ENCODE measurements at regions not wholly inside any gene's neighbourhood (a gene's known extent, or its start where the extent isn't known, plus 50 kb on each side); places are given as distances from the start of the nearest gene placed in this dataset.
A peak's percentile ranks its signal among the peaks of the same experiment; 100 is the strongest.
"Not testable (repeated sequence)": the region's sequence is repeated elsewhere in the genome, so short reads cannot be mapped to it uniquely, and the experiment has no call there.

GRCh38 chr3:115204475-115204874 is 57.4 kb upstream of the ZBTB20 start:
- DNase-seq: no peak

DNA sequence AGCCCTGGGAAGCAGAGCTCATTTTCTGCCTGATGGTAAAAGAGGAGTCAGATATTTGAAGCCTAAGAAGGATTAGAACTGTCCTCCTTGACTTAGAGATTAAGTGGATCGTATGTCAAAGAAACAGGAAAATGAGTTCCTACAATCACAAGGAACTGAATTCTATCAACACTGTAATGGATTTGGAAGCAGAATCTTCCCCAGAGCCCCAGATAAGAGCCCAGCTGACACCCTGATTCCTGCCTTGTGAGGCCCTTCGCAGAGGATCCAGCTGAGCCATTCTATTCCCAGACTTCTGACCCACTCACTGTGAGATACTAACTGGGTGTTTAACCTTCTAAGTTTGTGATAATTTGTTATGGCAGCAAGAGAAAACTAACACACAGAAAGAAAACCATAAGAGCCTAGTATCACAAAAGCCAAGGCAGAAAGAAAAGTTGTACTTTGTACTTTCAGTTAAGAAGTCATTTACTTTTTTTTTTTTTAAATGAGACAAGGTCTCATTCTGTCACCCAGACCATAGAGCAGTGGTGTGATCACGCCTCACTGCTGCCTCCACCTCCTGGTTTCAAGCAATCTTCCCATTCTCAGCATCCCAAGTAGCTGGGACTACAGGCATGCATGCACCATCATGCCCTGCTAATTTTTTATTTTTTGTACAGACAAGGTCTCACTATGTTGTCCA is 61.1 kb upstream of the ZBTB20 start:
- DNase-seq: no peak

- no peak for DNase-seq
Measured at GRCh38 chr3:115211810-115212492, 64.9 kb upstream of the ZBTB20 start.

DNA sequence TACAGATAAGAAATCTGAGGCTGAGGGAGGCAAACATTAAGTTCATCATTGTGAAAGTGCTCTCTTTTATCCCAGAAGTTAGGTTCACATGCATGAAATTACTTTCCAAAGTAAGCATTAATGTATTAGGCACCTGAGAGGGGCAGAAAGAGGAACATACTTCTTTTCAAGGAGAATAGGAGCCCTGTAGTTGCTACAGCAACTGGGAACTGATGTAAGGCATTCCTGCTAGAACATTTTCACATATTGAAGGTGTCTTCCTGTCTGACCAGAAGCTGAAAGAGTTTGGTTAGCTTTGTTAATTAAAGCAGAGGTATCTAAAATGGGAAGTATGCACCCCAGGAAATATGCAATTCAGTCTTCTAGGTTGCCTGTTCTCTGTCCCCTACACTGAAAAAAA is 65.5 kb upstream of the ZBTB20 start:
- no peak for DNase-seq

DNA sequence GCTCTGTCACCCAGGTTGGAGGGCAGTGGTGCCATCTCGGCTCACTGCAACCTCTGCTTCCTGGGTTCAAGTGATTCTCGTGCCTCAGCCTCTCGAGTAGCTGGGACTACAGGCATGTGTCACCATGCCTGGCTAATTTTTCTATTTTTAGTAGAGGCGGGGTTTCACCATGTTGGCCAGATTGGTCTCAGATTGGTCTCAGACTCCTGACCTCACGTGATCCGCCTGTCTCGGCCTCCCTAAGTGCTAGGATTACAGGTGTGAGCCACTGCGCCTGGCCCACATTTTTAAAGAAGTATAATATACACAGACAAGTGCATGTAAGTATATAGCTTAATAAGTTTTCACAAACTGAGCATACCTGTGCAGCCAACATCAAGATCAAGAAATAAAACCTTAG is 66.0 kb upstream of the ZBTB20 start:
- not testable (repeated sequence) for DNase-seq

DNA sequence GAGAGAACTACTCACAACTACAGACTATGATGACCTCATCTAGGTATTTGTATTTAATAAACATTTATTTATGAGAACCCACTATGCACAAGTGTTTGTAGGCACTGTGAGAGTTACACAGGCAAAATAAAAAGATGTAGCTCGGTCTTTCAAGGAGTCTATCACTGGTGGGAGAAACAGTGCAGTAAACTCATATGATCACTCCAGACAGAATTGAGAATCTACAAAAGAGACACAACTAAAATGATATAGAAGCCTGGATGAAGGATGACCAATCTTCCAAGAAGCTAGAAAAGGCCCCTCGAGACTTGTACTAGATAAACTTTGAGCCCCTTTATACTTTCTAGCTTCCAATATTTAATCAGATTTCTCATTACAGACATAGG is 70.2 kb upstream of the ZBTB20 start:
- no peak for DNase-seq

GRCh38 chr3:115217678-115218451 is 70.8 kb upstream of the ZBTB20 start:
- peak in 1 of 2 donors; percentile 67 for DNase-seq

DNA sequence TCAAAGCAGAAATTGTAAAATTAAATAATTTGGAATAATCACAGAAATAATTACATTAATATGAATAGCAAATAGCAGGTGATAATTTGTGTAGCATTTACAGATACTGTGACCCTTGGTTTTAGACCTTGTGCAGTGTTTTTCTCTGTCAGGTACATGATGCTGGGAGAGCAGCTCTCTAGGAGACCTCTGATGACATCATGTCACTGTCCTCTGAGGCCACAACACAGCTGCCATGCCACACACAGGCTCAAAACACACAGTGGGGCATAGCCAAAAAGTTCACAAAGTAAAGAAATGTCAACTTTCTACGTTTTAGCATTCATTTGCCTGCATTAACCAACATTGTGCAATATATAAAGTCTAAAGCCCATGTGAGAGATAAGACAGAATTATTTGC is 71.8 kb upstream of the ZBTB20 start:
- no peak for DNase-seq

- no peak for DNase-seq
Measured at GRCh38 chr3:115224687-115225086, 77.6 kb upstream of the ZBTB20 start.

- no peak for DNase-seq
Measured at GRCh38 chr3:115226844-115227445, 79.9 kb upstream of the ZBTB20 start.

DNA sequence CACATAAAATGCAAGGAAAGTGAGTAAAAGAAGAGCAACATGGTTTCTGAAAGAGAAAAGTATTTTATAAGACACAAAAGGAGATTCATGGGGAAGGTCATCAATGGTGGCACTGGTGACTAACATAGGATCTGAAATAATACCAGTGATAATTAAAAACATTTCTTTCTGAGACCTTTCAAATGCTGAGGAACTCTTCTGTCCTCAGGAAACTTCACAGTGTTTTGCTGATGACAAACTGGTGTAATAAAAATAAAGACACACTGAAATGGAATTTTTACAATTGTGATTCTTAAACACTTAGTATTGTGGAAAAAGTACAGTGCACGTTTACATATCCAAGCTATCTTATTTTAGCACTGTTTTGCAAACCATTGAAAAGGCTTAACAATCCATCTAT is 80.4 kb upstream of the ZBTB20 start:
- no peak for DNase-seq

- DNase-seq: no peak
Measured at GRCh38 chr3:115228266-115228665, 81.2 kb upstream of the ZBTB20 start.

DNA sequence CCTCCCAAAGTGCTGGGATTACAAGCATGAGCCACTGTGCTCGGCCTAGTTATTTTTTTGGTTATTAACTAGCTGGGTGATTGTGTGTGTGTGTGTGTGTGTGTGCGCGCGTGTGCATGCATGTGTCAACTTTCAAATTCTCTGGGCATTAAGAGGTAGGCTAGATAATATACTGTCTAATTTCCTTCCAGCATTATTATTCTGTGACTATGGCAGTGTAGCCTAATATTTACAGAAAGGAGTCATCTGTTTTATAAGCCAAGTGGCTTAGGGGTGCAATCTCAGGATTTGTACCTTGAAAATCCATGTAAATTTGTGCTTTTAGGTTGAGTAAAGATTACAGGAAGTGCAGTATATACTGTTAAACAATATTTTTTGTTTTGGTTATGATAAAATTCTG is 85.1 kb upstream of the ZBTB20 start:
- DNase-seq: no peak

DNA sequence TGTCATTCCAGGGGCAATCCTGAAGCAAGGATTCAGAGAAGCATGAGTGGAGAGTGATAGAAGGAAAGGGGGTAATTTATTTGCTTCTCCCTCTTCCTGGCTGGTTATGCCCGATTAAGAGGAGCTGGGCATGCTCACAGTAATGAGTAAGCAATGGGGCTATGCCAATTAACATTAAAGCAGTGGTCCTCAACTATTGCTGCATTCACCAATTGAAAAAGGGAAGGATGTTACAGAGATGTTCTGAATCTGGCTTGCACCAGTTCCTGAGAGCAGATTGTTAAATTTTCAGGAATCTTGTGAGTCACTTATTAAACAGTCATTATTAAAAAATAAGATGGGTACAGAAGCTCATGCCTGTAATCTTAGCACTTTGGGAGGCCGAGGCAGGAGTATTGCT is 85.9 kb upstream of the ZBTB20 start:
- no peak for DNase-seq

DNA sequence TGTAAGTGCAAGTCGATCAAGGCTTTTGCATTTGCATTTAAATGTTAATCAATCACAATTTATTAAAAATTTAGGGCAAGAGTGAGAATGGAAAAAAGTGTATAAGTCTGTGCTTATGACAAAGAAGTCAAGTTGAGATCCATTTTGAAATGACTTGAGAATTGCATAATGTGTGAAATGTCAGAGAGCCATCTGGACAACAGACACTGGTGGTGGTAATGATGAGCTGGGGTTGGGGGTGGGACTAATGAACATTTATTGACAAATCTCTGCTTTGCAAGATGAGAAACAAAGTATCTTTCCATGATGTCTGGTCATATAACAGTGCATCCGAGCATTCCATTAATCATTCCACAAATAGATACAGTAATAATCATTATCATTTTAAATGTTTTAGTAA is 89.4 kb upstream of the ZBTB20 start:
- DNase-seq: no peak

DNA sequence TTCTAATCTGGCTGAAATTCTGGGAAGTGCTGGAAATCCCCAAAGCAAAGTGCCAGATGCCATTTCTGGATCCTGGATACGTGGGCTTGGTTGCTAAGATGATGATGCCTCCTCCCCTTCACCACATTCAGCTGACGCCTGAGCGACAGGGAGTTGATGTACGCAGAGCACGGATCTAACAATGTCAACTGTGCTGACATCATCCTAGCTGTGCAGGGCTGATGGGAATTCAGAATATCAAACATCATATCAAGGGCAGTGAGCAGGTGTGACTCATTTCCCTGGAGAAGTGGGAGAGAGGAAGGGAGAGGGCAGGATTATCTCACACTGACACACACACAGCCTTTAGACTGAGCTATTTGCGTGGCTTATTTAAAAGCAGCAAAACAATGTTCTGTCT is 92.6 kb upstream of the ZBTB20 start:
- DNase-seq: peak; percentile 6 to 17

GRCh38 chr3:115244350-115244749 is 97.3 kb upstream of the ZBTB20 start:
- DNase-seq: no peak

GRCh38 chr3:115245438-115245837 is 98.3 kb upstream of the ZBTB20 start:
- no peak for DNase-seq

DNA sequence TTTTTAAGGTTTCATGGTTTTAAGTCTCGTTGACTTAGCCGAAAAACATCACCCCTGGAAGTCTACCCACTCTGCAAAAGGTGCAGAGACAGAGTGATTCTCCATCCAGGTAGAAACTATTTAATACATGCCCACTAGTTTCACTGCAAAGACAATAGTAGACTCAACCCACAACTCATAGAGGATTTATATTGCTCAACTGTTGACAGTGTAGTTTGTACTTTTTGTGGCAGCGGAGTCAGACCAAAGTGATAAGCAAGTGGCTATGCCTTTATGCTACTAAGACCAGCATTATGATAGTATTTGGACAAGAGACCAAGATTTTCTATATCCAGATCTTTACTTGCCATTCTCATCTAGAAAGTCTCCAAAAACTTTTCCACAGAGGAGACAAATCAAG is 98.8 kb upstream of the ZBTB20 start:
- no peak for DNase-seq

- DNase-seq: no peak
Measured at GRCh38 chr3:115246461-115247020, 99.5 kb upstream of the ZBTB20 start.

DNA sequence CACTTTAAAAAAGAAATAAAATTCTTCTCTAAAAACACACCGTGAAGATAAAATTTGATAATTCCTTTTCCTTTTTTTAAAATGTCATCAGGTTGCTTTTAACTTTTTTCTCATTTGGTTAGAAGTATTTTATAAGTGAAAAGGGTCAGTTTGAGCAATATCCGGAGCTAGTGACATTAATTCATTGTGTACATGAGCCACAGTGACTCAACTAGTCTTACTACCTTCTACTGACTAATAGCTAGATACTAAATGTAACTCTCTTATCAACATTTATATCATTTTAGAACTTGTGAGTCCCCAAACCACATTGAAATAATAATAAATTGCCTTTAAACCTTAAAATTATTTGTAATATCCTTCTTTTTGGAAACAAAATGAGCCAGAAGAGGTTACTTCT is 101.2 kb upstream of the ZBTB20 start:
- no peak for DNase-seq

- no peak for DNase-seq
Measured at GRCh38 chr3:115251509-115251908, 104.4 kb upstream of the ZBTB20 start.

DNA sequence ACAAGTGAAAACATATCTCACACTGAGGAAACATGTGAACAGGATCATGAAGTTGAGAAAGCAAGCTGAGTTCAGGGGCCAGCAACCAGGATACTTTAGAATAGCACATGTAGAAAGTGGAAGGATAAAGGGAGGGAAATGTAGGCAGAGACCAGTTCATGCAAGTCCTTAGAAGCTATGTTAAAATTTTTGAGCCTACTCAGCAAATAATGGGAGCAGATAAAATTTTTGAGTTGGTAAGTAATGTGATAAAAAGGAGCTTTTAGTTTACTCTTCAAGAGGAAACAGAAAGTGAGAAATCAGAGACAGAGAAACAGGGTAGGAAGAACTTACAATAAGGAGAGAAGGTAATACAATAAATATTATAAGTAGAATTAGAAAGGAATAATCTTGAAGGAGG is 105.6 kb upstream of the ZBTB20 start:
- DNase-seq: no peak
